ENCODE measurements at regions not wholly inside any gene's neighbourhood (a gene's known extent, or its start where the extent isn't known, plus 50 kb on each side); places are given as distances from the start of the nearest gene placed in this dataset.

DNA sequence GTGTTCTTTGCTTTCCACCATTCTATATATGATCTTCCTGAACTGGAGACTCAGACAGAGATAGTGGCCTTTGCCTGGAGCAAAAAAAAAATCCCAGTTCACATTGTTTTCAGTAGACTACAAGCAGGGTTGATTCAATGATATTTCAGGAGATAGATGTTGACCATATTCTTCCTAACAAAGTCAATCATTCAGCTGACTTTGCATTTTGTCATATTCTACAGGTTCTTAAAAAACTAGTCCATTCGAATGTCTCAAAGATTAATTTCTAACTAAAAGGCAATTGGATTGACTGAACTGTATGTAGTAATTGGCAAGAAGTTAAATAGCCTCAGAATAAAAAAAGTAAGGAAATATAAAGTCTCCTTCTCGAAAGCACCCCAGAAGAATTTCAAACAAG, 479.5 kb downstream of the NKX6-1 start:
- no peak for TF ChIP-seq POLR2A (IDR thresholded peaks at IDR 0.05)
- TF ChIP-seq, protein P1, sequence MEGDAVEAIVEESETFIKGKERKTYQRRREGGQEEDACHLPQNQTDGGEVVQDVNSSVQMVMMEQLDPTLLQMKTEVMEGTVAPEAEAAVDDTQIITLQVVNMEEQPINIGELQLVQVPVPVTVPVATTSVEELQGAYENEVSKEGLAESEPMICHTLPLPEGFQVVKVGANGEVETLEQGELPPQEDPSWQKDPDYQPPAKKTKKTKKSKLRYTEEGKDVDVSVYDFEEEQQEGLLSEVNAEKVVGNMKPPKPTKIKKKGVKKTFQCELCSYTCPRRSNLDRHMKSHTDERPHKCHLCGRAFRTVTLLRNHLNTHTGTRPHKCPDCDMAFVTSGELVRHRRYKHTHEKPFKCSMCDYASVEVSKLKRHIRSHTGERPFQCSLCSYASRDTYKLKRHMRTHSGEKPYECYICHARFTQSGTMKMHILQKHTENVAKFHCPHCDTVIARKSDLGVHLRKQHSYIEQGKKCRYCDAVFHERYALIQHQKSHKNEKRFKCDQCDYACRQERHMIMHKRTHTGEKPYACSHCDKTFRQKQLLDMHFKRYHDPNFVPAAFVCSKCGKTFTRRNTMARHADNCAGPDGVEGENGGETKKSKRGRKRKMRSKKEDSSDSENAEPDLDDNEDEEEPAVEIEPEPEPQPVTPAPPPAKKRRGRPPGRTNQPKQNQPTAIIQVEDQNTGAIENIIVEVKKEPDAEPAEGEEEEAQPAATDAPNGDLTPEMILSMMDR (IDR thresholded peaks at IDR 0.05), result no peak

All from vagina (tissue), 2 donors.